Prostate gland (tissue), 2 donors: ENCODE measurements at regions not wholly inside any gene's neighbourhood (a gene's known extent, or its start where the extent isn't known, plus 50 kb on each side); places are given as distances from the start of the nearest gene placed in this dataset.

Experiments used
- DNase-seq: peaks from one replicate; pipeline ENCODE4 v3.0.0-alpha.2; 2019; ENCODE audit warnings: low spot score
- H3K27ac ChIP-seq, 2 donors: fragments of 200-600 bp; sonication (generic); 2 replicates each; pipeline ENCODE4 v1.5.1; 2017 to 2019
- H3K27me3 ChIP-seq: fragments of 200-600 bp; sonication (generic); replicated peaks from 2 replicates; pipeline ENCODE4 v1.5.1; 2019; ENCODE audit not compliant: insufficient read depth
- H3K36me3 ChIP-seq, 2 donors: fragments of 200-600 bp; sonication (generic); 1 replicate in 1 of 2; 2 replicates in 1 of 2; pipeline versions ENCODE4 v1.5.1 to v1.8.1; 2017 to 2019
- H3K4me1 ChIP-seq: fragments of 200-600 bp; sonication (generic); replicated peaks from 2 replicates; pipeline ENCODE4 v1.5.1; 2019
- H3K4me3 ChIP-seq, 2 donors: fragments of 200-600 bp; sonication (generic); 2 replicates each; pipeline ENCODE4 v1.5.1; 2017 to 2019
- H3K9me3 ChIP-seq: fragments of 200-600 bp; sonication (generic); 2 replicates; pipeline ENCODE4 v1.5.1; 2017
- POLR2A ChIP-seq: fragments of 450-650 bp; IDR thresholded peaks from one replicate; pipeline ENCODE4 v1.6.1; 2016; ENCODE audit warnings: antibody characterized with exemption, mild to moderate bottlenecking
- POLR2AphosphoS5 ChIP-seq: sonication (generic); formaldehyde crosslinking; IDR thresholded peaks from one replicate; pipeline ENCODE4 v1.6.1; 2017; ENCODE audit warnings: antibody characterized with exemption
- WGBS: methylation state at CpG from one replicate; pipeline ENCODE4 v1.1.5; 2018; 5-methylcytosine and 5-hydroxymethylcytosine counted together
- intact Hi-C: fragments of 100-400 bp; cut with DNase I; formaldehyde crosslinking; loops from one replicate; pipeline ENCODE4 v1.14.2; 2022
- TF ChIP-seq, protein P1 (sequence below), 4 experiments: fragments of 200-600 bp in 2 of 4; fragments of 450-650 bp in 2 of 4; sonication (generic) in 2 of 4; IDR thresholded peaks; 1 replicate in 3 of 4; 2 replicates in 1 of 4; pipeline ENCODE4 v1.5.1; 2016 to 2019; ENCODE audit warnings: antibody characterized with exemption in 4 of 4, mild to moderate bottlenecking in 2 of 4, moderate library complexity in 2 of 4

DNA sequence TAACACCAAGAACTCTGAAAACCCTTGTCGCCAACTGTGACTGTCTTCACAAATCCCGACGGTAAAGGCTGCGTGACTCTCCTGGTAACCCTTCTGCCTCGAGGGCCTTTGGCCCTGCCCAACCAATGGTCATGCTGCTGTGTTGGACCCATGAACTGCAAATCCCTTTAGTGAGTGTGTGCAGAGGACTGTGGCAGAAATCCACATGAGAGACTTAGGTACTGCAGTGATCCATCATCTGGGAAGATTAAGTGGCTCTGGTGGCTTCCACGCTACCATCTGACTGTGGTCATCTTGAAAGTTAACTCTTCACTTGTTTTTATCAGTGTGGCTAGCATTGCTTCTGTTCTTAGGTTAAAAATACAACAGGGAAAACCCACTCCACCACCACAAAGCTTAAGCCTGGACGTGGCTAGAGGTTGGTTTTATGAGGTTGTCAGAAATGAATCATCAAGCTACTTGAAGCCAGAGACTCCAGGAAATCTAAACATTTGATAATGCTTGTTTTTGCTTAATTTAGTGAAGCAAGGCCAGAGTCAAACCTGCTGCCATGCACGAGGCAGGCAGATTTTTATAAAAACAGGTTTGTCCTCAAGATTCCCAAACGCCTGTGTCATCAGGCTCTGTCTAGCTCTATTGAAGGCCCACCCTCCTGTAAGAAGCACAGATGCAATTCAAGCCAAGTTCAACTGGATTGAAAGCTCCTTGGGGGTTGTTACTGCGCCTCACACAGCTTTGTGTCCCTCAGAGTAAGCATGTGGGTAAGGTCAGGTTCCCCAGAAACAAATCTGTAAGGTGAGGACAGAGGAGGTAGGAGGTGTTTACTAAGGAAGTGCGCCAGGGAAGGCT, 52.7 kb upstream of the ERCC6L2 start:
- Histone ChIP-seq H3K4me1 (no peaks in the 10 kb centered on the region), H3K9me3 (no peaks in the 10 kb centered on the region), H3K4me3 (no peak overlapping the region), H3K27ac (no peak overlapping the region), H3K36me3 (no peaks in the 10 kb centered on the region), H3K27me3 (no peaks in the 10 kb centered on the region)
- TF ChIP-seq POLR2AphosphoS5 (no peak), POLR2A (no peak)
- TF ChIP-seq, protein P1, sequence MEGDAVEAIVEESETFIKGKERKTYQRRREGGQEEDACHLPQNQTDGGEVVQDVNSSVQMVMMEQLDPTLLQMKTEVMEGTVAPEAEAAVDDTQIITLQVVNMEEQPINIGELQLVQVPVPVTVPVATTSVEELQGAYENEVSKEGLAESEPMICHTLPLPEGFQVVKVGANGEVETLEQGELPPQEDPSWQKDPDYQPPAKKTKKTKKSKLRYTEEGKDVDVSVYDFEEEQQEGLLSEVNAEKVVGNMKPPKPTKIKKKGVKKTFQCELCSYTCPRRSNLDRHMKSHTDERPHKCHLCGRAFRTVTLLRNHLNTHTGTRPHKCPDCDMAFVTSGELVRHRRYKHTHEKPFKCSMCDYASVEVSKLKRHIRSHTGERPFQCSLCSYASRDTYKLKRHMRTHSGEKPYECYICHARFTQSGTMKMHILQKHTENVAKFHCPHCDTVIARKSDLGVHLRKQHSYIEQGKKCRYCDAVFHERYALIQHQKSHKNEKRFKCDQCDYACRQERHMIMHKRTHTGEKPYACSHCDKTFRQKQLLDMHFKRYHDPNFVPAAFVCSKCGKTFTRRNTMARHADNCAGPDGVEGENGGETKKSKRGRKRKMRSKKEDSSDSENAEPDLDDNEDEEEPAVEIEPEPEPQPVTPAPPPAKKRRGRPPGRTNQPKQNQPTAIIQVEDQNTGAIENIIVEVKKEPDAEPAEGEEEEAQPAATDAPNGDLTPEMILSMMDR (IDR thresholded peaks at IDR 0.05), result no peak
- intact Hi-C loops, result no loop called here
- 73% methylated on average over 11 of the region's 11 CpGs for WGBS
- DNase-seq, result no peak

DNA sequence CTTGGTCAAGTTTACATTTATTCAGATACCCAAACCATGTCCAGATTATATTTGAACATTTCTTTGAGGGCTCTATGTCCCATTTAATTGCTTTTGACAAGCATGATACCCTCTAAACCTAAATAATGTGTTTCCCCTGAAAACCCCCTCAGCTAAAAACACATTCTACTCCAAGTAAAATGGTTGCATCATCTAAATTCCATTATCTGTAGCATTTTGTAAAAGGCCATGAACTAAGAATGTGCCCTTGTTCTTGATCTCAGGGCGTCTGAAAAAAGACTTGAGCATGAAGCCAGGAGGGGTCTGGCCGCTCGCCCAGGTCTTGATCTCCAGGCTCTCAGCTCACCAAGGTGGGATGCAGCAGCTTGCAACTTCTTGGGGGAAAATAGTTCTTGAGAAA, 53.5 kb upstream of the ERCC6L2 start:
- Histone ChIP-seq H3K36me3 (no peaks in the 10 kb centered on the region), H3K27me3 (no peaks in the 10 kb centered on the region), H3K9me3 (no peaks in the 10 kb centered on the region), H3K4me1 (no peaks in the 10 kb centered on the region), H3K4me3 (no peak overlapping the region), H3K27ac (no peak overlapping the region)
- DNase-seq, result no peak
- intact Hi-C loops, result no loop called here
- no peak for TF ChIP-seq POLR2AphosphoS5
- WGBS, result 93% methylated on average over 3 of the region's 3 CpGs

DNA sequence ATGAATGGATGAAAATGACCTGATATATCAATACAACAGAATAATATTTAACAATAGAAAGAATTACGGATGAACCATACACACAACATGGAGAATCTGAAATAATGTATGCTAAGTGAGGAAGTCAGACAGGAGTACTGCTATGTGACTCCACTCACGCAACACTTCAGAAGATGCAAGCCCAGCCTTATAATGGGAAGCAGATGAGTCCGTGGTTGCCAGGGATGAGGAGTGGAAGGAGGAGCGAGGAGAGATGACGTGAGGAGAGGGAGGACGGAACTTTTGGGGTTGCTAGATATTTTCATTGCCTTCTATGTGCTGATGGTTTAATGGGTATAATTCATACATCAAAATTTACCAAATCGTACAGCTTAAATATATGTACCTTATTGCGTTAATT, 55.4 kb upstream of the ERCC6L2 start:
- H3K9me3 ChIP-seq, result no peaks in the 10 kb centered on the region
- H3K27ac ChIP-seq, result no peak overlapping the region
- H3K4me1 ChIP-seq, result no peaks in the 10 kb centered on the region
- no peak overlapping the region for H3K4me3 ChIP-seq
- no peaks in the 10 kb centered on the region for H3K27me3 ChIP-seq
- DNase-seq, result no peak
- no peaks in the 10 kb centered on the region for H3K36me3 ChIP-seq
- TF ChIP-seq, protein P1 (IDR thresholded peaks at IDR 0.05), result no peak
- no peak for TF ChIP-seq POLR2A
- no peak for TF ChIP-seq POLR2AphosphoS5
- 97% methylated on average over 8 of the region's 8 CpGs for WGBS
- intact Hi-C loops, result no loop called here

DNA sequence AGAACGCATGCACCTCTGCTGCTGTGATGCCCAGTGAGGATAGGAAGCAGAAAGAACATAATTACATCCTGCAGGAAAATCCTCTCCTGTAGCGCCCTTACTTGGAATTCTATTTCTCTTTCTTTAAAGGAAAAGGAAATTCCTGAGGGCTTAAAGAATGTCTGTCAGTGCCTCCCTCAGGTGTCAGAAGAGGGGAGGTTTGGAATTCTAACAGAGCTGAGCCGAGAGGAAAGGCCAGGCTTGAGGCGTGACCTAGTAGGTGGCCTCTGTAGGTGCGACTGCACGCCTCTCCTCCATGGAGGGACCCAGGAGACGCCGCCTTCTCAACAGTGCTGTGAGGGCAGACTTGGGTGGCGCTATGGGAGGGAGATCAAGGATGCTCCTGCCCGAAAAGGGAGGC, 55.9 kb upstream of the ERCC6L2 start:
- intact Hi-C loops, result no loop called here
- H3K27ac ChIP-seq, result no peak overlapping the region
- no peaks in the 10 kb centered on the region for H3K4me1 ChIP-seq
- H3K36me3 ChIP-seq, result no peaks in the 10 kb centered on the region
- H3K9me3 ChIP-seq, result no peaks in the 10 kb centered on the region
- no peaks in the 10 kb centered on the region for H3K27me3 ChIP-seq
- no peak overlapping the region for H3K4me3 ChIP-seq
- 94% methylated on average over 10 of the region's 10 CpGs for WGBS
- no peak for DNase-seq
- TF ChIP-seq POLR2AphosphoS5 (no peak), POLR2A (no peak)
- TF ChIP-seq, protein P1 (IDR thresholded peaks at IDR 0.05), result no peak

DNA sequence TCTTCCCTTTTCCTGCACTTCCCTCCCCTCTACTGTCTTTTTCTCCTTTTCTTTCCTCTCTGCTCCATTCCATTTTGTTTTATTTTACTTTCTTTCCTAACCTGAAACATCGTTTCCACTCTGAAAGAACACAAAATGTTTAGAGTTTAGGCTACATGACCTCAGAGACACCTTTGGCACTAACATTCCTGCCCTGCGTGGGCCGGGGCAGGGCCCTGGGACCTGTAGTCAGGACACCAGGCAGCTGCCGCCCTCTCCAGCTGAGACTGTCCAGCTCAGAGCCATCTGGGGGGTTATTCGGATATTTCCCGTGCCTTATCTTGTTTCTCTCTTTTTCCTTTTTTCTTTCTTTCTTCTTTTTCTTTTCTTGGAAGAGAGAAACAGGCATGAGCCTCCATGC, 58.3 kb upstream of the ERCC6L2 start:
- intact Hi-C loops, result no loop called here
- H3K4me1 ChIP-seq, result no peaks in the 10 kb centered on the region
- TF ChIP-seq, protein P1 (IDR thresholded peaks at IDR 0.05), result no peak
- 97% methylated on average over 6 of the region's 6 CpGs for WGBS
- no peaks in the 10 kb centered on the region for H3K27me3 ChIP-seq
- DNase-seq, result no peak
- H3K36me3 ChIP-seq, result no peaks in the 10 kb centered on the region
- H3K27ac ChIP-seq, result no peak overlapping the region
- no peak overlapping the region for H3K4me3 ChIP-seq
- no peaks in the 10 kb centered on the region for H3K9me3 ChIP-seq
